A673 (cell line): ENCODE measurements at regions not wholly inside any gene's neighbourhood (a gene's known extent, or its start where the extent isn't known, plus 50 kb on each side); places are given as distances from the start of the nearest gene placed in this dataset.

Source experiments
- CTCF ChIP-seq: fragments of 300-800, 200-600 bp; sonication (generic); conservative IDR thresholded peaks from 2 replicates; pipeline ENCODE4 v1.5.1; 2017; ENCODE audit warnings: low read depth, mild to moderate bottlenecking, antibody characterized with exemption, low read length, moderate library complexity, mixed read lengths
- EZH2 ChIP-seq: fragments of 200-600 bp; sonication (generic); IDR thresholded peaks from 2 replicates; pipeline ENCODE4 v1.6.1; 2017; ENCODE audit warnings: borderline replicate concordance, low read depth, mild to moderate bottlenecking, mixed read lengths, antibody characterized with exemption, low read length; ENCODE audit not compliant: poor library complexity, severe bottlenecking

GRCh38 chr4:20577702-20578101 lies 122.6 kb upstream of the PACRGL start:
- TF ChIP-seq CTCF (no peak), EZH2 (no peak)
